Right lung (tissue), 2 donors: ENCODE measurements at regions not wholly inside any gene's neighbourhood (a gene's known extent, or its start where the extent isn't known, plus 50 kb on each side); places are given as distances from the start of the nearest gene placed in this dataset.

Experiments used
- DNase-seq, 2 donors: peaks; one replicate each; pipeline ENCODE4 v3.0.0-alpha.2; 2013

GRCh38 chr10:3484306-3485056, 300.5 kb downstream of the KLF6 start:
- no peak for DNase-seq

GRCh38 chr10:3482200-3482993, 302.6 kb downstream of the KLF6 start:
- DNase-seq, result peak; percentile 80 to 87

- DNase-seq, result no peak
Measured at GRCh38 chr10:3481496-3481895, 303.5 kb downstream of the KLF6 start.

- DNase-seq, result no peak
Measured at GRCh38 chr10:3480990-3481315, 304.1 kb downstream of the KLF6 start.

- DNase-seq, result no peak
Measured at GRCh38 chr10:3480281-3480989, 304.6 kb downstream of the KLF6 start.

DNA sequence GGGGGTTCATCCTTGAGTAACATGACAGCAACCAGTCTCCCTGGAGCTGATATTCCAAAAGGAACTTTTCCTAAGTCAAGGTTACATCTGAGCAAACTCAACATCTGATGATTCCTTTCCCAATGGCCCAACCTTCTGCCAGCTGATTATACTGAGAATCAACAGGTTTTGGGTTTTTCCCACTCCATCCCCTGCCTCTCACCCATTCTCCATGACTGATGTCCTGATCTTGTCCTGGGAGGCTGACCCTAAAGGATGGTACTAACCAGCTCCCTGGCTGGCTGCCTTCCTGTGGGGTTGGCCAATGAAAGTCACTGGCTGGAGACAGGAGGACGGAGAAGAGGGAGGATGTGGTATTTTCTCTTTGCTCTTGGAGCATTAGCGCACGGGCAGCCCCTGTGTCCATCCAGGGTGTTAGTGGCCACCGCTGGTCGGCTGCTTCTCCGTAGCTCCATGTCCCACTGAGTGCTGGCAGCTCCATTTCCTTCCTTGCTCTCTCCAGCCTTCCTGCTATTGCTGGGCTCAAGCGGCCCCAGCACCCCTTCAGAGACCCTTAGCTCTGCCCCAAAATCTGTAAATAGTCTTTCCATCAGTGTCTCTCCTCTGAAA, 306.2 kb upstream of the PITRM1 start:
- no peak for DNase-seq

DNA sequence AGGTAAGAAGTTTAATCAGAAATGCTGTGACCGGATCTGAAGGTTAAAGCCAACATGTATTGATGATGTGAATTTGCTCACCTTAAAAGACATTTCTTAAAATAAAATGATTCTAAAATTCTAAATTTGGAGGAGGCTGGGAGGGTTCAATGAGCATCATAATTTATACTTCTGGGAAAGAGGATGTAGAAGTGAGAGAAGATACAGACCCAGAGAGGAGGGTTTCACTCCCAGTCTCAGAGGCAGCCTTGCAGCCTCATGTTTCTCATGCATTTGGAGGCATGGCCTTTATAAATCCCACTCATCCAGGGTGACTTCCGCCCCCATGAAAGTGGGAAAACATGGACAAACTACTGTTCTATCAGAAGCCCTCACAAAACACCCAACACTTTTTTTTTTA, 305.6 kb upstream of the PITRM1 start:
- no peak for DNase-seq

GRCh38 chr10:3477683-3478082, 305.1 kb upstream of the PITRM1 start:
- DNase-seq, result no peak

DNA sequence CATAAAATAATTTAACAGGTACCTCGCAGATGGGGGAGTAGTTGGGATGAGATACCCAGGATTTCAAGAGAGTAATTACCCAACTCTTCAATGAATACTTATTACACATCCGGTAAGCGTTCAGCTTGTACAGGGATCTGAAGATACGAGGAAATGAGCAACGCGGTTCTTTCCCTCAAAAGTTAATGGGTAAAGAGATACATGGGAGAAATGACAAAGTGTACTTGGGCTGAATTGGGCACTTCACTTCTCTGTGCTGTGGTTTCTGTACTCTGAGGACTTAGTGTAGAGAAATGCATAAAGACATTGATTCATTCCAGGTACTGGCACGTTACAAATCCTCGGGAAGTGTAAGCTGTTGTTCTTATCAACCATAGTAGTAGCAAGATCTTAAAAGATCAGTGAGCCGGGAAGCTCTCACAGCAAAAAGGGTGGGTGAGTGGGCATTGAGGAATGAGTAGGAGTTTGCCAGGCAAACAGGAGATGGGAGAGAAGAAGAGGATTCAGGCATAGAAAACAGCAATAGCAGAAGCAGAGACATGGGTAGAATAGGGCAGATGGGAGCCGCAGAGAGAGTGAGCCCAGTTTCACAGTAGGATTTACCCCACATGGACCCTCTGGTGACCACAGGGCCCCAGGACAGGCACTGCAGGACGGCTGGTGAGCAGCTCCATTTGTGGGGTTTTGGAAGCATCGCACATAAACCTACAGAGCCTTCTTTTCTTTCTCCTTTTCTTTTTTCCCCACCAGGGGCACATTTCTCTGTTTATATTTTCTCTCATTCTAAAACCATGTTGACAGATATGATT, 304.3 kb upstream of the PITRM1 start:
- DNase-seq, result no peak

DNA sequence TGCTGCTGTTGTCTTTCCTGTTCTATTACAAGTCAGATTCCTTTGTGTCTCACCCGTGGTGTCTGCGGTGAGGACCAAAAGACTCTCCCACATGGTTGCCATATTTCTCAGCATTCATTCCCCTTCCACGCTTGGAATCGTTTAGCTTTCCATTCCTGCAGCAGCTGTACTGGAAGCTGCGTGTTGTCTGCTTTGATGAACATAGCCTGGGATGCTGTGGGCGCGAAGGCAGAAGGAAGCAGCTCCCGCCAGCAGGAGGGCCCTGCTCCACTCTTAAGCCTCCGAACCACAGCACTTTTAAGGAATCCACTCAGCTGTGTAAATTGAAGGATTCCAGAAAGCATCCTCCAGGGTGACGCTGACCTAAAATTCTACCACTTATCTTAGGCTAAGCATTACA, 303.6 kb upstream of the PITRM1 start:
- DNase-seq, result no peak

DNA sequence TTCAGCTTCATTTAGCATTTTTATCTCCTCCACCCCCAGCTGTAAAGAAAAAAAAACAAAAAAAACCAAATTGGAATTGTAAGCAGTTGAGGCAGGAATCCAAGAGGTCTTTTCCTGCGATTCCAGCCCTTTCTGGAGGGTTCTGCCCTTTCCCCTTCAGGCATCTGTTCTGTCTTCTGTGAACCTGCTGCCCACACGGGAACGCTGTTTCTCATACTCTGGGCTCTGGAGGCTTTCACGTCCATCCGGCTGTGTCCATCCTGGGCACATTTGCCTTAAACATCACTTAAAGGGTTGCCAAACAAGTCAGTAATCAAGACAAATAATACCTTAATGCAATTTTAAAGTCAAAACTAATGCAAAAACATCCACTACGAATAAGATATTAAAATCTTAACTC, 302.8 kb upstream of the PITRM1 start:
- no peak for DNase-seq

DNA sequence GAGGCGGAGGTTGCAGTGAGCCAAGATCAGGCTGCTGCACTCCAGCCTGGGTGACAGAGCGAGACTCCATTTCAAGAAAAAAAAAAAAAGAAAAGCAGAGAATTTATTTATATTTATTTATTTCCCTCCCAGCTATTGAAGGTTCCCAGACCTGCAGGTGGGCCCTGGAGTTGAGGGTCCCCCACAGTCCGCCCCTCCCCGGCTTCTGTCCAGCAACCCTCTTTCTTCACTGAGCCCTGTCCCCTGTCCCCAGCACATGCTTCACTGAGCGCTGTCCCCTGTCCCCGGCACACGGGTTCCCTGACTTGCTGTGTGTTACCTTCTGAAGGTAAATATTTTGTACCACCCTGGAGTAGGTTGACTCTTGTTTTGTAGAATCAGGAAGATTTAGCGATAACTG, 301.7 kb upstream of the PITRM1 start:
- DNase-seq, result no peak

GRCh38 chr10:3473271-3473670, 300.7 kb upstream of the PITRM1 start:
- no peak for DNase-seq

GRCh38 chr10:3472287-3473051, 299.9 kb upstream of the PITRM1 start:
- DNase-seq, result no peak

DNA sequence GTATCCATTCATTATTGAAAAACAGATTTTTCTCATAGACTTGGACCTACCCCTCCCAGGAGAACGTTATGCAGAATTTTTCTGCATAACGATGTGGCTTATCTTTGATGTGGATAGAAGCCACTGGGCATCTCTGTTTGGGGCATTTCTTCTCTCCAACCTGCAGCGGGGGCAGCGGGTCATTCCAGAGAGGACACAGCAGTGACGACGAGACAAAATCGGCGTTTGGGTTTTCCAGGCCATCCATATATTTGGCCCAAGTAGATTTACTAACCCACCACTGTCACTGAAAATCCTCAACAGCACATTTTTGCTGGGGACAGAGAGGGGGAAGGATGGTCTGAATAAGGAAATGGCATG, 299.3 kb upstream of the PITRM1 start:
- no peak for DNase-seq

- no peak for DNase-seq
Measured at GRCh38 chr10:3471472-3471871, 298.9 kb upstream of the PITRM1 start.

DNA sequence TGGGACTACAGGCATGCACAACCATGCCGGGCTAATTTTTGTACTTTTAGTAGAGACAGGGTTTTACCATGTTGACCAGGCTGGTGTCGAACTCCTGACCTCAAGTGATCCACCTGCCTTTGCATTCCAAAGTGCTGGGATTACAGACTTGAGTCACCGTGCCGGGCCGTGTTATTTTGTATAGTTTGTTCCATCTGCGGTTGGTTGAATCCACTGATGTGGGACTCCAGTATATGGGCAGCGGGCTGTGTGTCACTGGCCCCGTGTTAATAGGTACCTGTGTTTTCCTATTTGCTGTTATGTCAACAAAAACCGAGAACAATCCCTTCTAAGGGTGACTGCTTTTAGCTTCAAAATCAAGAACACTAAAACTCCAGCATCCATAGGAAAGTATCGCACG, 297.6 kb upstream of the PITRM1 start:
- DNase-seq, result no peak

DNA sequence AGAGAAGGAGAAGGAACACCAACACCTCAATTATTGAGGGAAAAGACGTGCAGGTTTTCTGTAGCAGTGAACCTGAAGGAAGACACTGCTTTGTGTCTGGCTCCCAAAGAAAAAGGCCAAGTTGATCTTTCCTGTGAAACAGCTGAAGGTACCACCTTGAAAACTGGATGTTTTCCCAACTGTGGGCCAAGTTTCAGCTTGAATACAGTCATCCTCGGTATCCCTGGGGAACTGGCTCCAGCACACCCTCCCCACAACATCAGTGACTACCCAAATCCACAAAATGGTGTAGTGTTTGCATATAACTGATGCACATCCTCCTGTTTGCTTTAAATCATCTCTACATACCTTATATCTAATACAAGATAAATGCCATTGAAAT, 297.0 kb upstream of the PITRM1 start:
- no peak for DNase-seq

DNA sequence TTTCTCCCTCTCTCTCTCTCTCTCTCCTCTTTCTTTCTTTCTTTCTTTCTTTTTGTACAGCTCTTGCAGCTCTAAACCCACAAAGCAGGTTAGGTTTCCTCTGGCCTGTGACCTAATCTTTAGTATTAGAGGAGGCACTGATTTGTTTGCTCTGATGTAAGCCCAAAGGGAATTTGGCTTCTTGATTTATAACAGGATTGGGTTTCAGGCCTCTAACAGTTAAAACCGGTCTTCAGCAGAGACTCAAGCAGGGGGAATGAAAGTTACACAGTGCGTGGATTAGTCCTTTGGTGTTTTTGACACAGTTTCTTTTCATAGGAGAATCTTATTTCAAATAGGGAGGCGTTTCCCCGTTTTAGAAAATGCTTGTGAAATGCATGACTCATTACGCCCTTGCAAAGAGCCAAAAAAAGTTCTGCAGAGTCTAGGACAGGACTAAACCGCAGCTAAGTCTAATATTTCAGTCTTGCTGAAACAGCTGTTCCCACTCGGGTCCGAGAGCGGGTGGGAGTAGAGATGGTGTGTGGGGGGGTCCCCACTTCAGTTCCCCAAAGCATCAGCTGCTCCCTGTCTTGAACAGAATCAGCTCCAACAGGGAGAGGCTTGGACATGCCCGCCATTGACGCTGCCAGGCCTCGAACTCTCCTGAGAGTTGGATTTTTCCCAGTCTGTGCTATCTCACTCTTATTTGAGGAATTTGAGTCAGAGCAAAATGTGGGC, 296.5 kb upstream of the PITRM1 start:
- no peak for DNase-seq
